ENCODE measurements at regions not wholly inside any gene's neighbourhood (a gene's known extent, or its start where the extent isn't known, plus 50 kb on each side); places are given as distances from the start of the nearest gene placed in this dataset.

DNA sequence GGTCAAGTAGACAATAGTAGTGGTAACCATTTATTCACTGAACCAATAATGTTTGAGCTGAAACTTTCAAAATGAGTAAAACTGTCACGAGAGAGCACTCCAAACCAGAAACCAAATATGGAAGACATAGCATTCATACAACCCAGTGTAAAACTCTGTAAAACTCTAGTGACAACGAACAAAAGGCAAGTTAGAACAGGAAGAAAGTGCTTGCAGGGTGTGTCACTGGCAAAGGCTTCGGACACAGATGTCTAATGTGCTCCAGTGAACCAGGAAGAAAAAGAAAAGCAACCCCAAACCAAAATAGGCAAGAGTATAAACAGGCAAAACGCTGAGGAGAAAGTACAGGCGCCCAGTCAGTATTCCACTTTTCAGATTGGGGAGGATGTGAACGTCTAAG, 79.3 kb upstream of the FZD10 start:
- Histone ChIP-seq H3K36me3 (ENCODE audit: control insufficient read depth, insufficient read depth, low read length) (no peaks in the 10 kb centered on the region), H3K4me3 (ENCODE audit: insufficient read depth, low read depth, low read length) (no peak overlapping the region), H2AFZ (replicated peaks; ENCODE audit: low read length, poor library complexity) (no peak overlapping the region), H3K9me1 (ENCODE audit: insufficient read depth, low read length) (no peaks in the 10 kb centered on the region), H2BK5ac (ENCODE audit: low read depth, low read length, poor library complexity, severe bottlenecking) (no peak overlapping the region), H3K27ac (ENCODE audit: insufficient read depth, low read length) (no peak overlapping the region), H2BK20ac (ENCODE audit: low read depth, low read length) (no peak overlapping the region), H3K4me1 (ENCODE audit: control insufficient read depth, insufficient read depth, low read length) (no peaks in the 10 kb centered on the region), H3K56ac (ENCODE audit: extremely low read depth, insufficient read depth, low read length) (no peak overlapping the region), H4K5ac (ENCODE audit: low read depth, low read length) (no peak overlapping the region), H4K8ac (ENCODE audit: low read depth in 2 of 2, low read length in 2 of 2) (no peak overlapping the region), H4K20me1 (ENCODE audit: insufficient read depth, low read length) (no peaks in the 10 kb centered on the region), H3K9me3 (ENCODE audit: control insufficient read depth, insufficient read depth, low read length) (peaks cover 48% of the 10 kb centered on the region), H3K27me3 (ENCODE audit: control insufficient read depth, insufficient read depth, low read length) (no peaks in the 10 kb centered on the region), H3K79me1 (ENCODE audit: low read depth in 1 of 2, low read length in 2 of 2) (no peaks in the 10 kb centered on the region), H4K91ac (ENCODE audit: insufficient read depth, low read depth, low read length) (no peak overlapping the region), H3K23ac (ENCODE audit: low read depth, low read length) (no peak overlapping the region), H3K4me2 (ENCODE audit: low read depth, low read length) (no peak overlapping the region), H3K18ac (ENCODE audit: low read depth, low read length) (no peak overlapping the region), H2AK9ac (replicated peaks; ENCODE audit: low read depth, low read length, poor library complexity) (no peak overlapping the region), H2AK5ac (ENCODE audit: low read depth, low read length) (no peak overlapping the region), H3K9ac (ENCODE audit: low read depth, low read length) (no peak overlapping the region), H3K14ac (replicated peaks; ENCODE audit: low read depth, low read length) (no peak overlapping the region), H2BK120ac (ENCODE audit: low read depth, low read length) (no peak overlapping the region), H2BK15ac (ENCODE audit: low read depth, low read length) (no peak overlapping the region), H3K4ac (ENCODE audit: low read depth, low read length) (no peak overlapping the region)
- ChIA-PET CTCF (no interaction called here), POLR2A (ENCODE audit: unreplicated experiment) (no interaction called here)
- 42% methylated on average over 2 of the region's 6 CpGs; no CpG with 5 or more reads in 1 of the 2 experiments for WGBS, 2 experiments (ENCODE audit: extremely low coverage in 2 of 2, insufficient read length in 1 of 2)
- DNase-seq (no peak), ATAC-seq (ENCODE audit: low read depth) (no peak)
- no peak for TF ChIP-seq RFX5 (IDR thresholded peaks at IDR 0.05; ENCODE audit: low read depth, low read length)
- TF ChIP-seq POLR2A (IDR thresholded peaks at IDR 0.05; ENCODE audit: low read depth, low read length), result no peak
- TF ChIP-seq RCOR1 (IDR thresholded peaks at IDR 0.05; ENCODE audit: insufficient replicate concordance, low read length), result no peak
- TF ChIP-seq CEBPB (IDR thresholded peaks at IDR 0.05; ENCODE audit: low read depth, low read length), result no peak
- TF ChIP-seq MAZ (IDR thresholded peaks at IDR 0.05; ENCODE audit: borderline replicate concordance, low read depth, low read length), result no peak
- no peak for TF ChIP-seq NFE2L2 (IDR thresholded peaks at IDR 0.05; ENCODE audit: low read depth, low read length)
- TF ChIP-seq CHD1 (IDR thresholded peaks at IDR 0.05; ENCODE audit: low read depth, low read length), result no peak
- intact Hi-C loops (cut with micrococcal nuclease), result no loop called here
- no TSS peak for BruUV-seq (replicated peaks)
- dilution Hi-C loops (cut with HindIII; ENCODE audit: low sequenced_read_pairs, unreplicated experiment), result no loop called here
- in situ Hi-C loops (cut with MboI; ENCODE audit: low sequenced_read_pairs), result no loop called here

All from IMR-90 (cell line).